H9 (cell line): ENCODE measurements at regions not wholly inside any gene's neighbourhood (a gene's known extent, or its start where the extent isn't known, plus 50 kb on each side); places are given as distances from the start of the nearest gene placed in this dataset.

ENCODE experiments used
- DNase-seq: peaks from one replicate; pipeline ENCODE4 v3.0.0-alpha.2; 2017
- H2AFZ ChIP-seq: one replicate; pipeline ENCODE4 v1.6.1; 2013; ENCODE audit warnings: mild to moderate bottlenecking, low read length, control low read depth, moderate library complexity
- H2AK5ac ChIP-seq: 2 replicates; pipeline ENCODE4 v1.6.1; 2013; ENCODE audit warnings: low read length, control low read depth, mixed read lengths; ENCODE audit not compliant: insufficient read length
- H2BK120ac ChIP-seq: one replicate; pipeline ENCODE4 v1.6.1; 2013; ENCODE audit warnings: low read depth, mild to moderate bottlenecking, low read length, control low read depth, inconsistent platforms; ENCODE audit not compliant: poor library complexity, severe bottlenecking
- H2BK12ac ChIP-seq: 2 replicates; pipeline ENCODE4 v1.6.1; 2013; ENCODE audit warnings: low read length, control low read depth, mixed read lengths, low read depth; ENCODE audit not compliant: insufficient read length
- H2BK15ac ChIP-seq: 2 replicates; pipeline ENCODE4 v1.6.1; 2013; ENCODE audit warnings: low read depth, low read length, control low read depth
- H2BK20ac ChIP-seq: one replicate; pipeline ENCODE4 v1.6.1; 2013; ENCODE audit warnings: low read depth, mild to moderate bottlenecking, low read length, control low read depth, inconsistent platforms; ENCODE audit not compliant: poor library complexity, severe bottlenecking
- H2BK5ac ChIP-seq: 2 replicates; pipeline ENCODE4 v1.6.1; 2013; ENCODE audit warnings: low read length, control low read depth, mixed read lengths; ENCODE audit not compliant: insufficient read length
- H3K14ac ChIP-seq: 2 replicates; pipeline ENCODE4 v1.6.1; 2013; ENCODE audit warnings: low read length, control low read depth; ENCODE audit not compliant: insufficient read depth
- H3K18ac ChIP-seq: 2 replicates; pipeline ENCODE4 v1.6.1; 2013; ENCODE audit warnings: low read depth, mild to moderate bottlenecking, mixed read lengths, low read length, control low read depth; ENCODE audit not compliant: insufficient read length
- H3K23ac ChIP-seq: 2 replicates; pipeline ENCODE4 v1.6.1; 2013; ENCODE audit warnings: low read length, control low read depth, mixed read lengths, low read depth; ENCODE audit not compliant: insufficient read length
- H3K23me2 ChIP-seq: 2 replicates; pipeline ENCODE4 v1.6.1; 2013; ENCODE audit warnings: low read depth, mild to moderate bottlenecking, mixed read lengths, low read length, control low read depth; ENCODE audit not compliant: insufficient read length, poor library complexity, severe bottlenecking
- H3K27ac ChIP-seq: 2 replicates; pipeline ENCODE4 v1.5.1; 2013; ENCODE audit warnings: low read length, control low read depth, mixed read lengths, low read depth; ENCODE audit not compliant: insufficient read length
- H3K27me3 ChIP-seq: 2 replicates; pipeline ENCODE4 v1.6.1; 2013; ENCODE audit warnings: low read length, control low read depth, inconsistent platforms; ENCODE audit not compliant: insufficient read depth
- H3K4ac ChIP-seq: 2 replicates; pipeline ENCODE4 v1.6.1; 2013; ENCODE audit warnings: low read depth, mild to moderate bottlenecking, control low read depth, inconsistent platforms, low read length, moderate library complexity
- H3K4me1 ChIP-seq: 2 replicates; pipeline ENCODE4 v1.6.1; 2013; ENCODE audit warnings: low read length, control low read depth, inconsistent platforms; ENCODE audit not compliant: insufficient read depth
- H3K4me2 ChIP-seq: 2 replicates; pipeline ENCODE4 v1.6.1; 2013; ENCODE audit warnings: low read length, control low read depth, mixed read lengths; ENCODE audit not compliant: insufficient read length, insufficient read depth
- H3K56ac ChIP-seq: 2 replicates; pipeline ENCODE4 v1.6.1; 2013; ENCODE audit warnings: low read depth, mild to moderate bottlenecking, mixed read lengths, low read length, control low read depth; ENCODE audit not compliant: insufficient read length
- H3K79me1 ChIP-seq: 2 replicates; pipeline ENCODE4 v1.6.1; 2013; ENCODE audit warnings: low read depth, mild to moderate bottlenecking, moderate library complexity, low read length, control low read depth, inconsistent platforms; ENCODE audit not compliant: insufficient read depth, poor library complexity, severe bottlenecking
- H3K79me2 ChIP-seq: 2 replicates; pipeline ENCODE4 v1.6.1; 2013; ENCODE audit warnings: low read length, control low read depth, inconsistent platforms; ENCODE audit not compliant: insufficient read depth
- H3K9ac ChIP-seq: 2 replicates; pipeline ENCODE4 v1.6.1; 2013; ENCODE audit warnings: low read length, control low read depth, mixed read lengths; ENCODE audit not compliant: insufficient read length; ENCODE audit errors: extremely low read depth
- H3K9me3 ChIP-seq: one replicate; pipeline ENCODE4 v1.6.1; 2013; ENCODE audit warnings: low read depth, low read length, inconsistent platforms; ENCODE audit not compliant: control insufficient read depth
- H3T11ph ChIP-seq: one replicate; pipeline ENCODE4 v1.6.1; 2013; ENCODE audit warnings: mild to moderate bottlenecking, low read length, control low read depth, inconsistent platforms
- H4K20me1 ChIP-seq: one replicate; pipeline ENCODE4 v1.6.1; 2013; ENCODE audit not compliant: control insufficient read depth, insufficient read length, insufficient read depth
- H4K5ac ChIP-seq: 2 replicates; pipeline ENCODE4 v1.6.1; 2013; ENCODE audit warnings: low read depth, mild to moderate bottlenecking, mixed read lengths, low read length, control low read depth; ENCODE audit not compliant: insufficient read length
- H4K8ac ChIP-seq: replicated peaks from 2 replicates; pipeline ENCODE4 v1.6.1; 2013; ENCODE audit warnings: low read length, control low read depth, mixed read lengths, low read depth; ENCODE audit not compliant: insufficient read length
- H4K91ac ChIP-seq: 2 replicates; pipeline ENCODE4 v1.6.1; 2013; ENCODE audit warnings: low read depth, mild to moderate bottlenecking, moderate library complexity, mixed read lengths, low read length, control low read depth; ENCODE audit not compliant: insufficient read length
- H3K27ac Mint-ChIP-seq, 3 experiments: 2 replicates in 2 of 3; 3 replicates in 1 of 3; pipeline ENCODE4 v1.8.0; 2020 to 2021; ENCODE audit warnings: mixed read lengths in 3 of 3, mild to moderate bottlenecking in 1 of 3, moderate library complexity in 1 of 3
- H3K27me3 Mint-ChIP-seq: 2 replicates; pipeline ENCODE4 v1.8.0; 2021; ENCODE audit warnings: low read depth, mild to moderate bottlenecking, moderate library complexity, mixed read lengths
- H3K36me3 Mint-ChIP-seq, 3 experiments: 2 replicates in 2 of 3; 3 replicates in 1 of 3; pipeline ENCODE4 v1.8.0; 2020 to 2021; ENCODE audit warnings: low read depth in 3 of 3, mixed read lengths in 3 of 3; ENCODE audit not compliant: insufficient read depth in 1 of 3
- H3K4me1 Mint-ChIP-seq, 2 experiments: 2 replicates each; pipeline ENCODE4 v1.8.0; 2020; ENCODE audit warnings: mixed read lengths in 2 of 2
- H3K4me3 Mint-ChIP-seq, 2 experiments: 2 replicates in 1 of 2; 3 replicates in 1 of 2; pipeline ENCODE4 v1.8.0; 2020 to 2021; ENCODE audit warnings: mild to moderate bottlenecking in 2 of 2, mixed read lengths in 2 of 2, moderate library complexity in 1 of 2
- H3K9me3 Mint-ChIP-seq, 2 experiments: 2 replicates in 1 of 2; 3 replicates in 1 of 2; pipeline ENCODE4 v1.8.0; 2020; ENCODE audit warnings: mild to moderate bottlenecking in 2 of 2, mixed read lengths in 2 of 2, moderate library complexity in 1 of 2
- WGBS: extraction: QIAGEN DNeasy Blood & Tissue Kit; methylation state at CpG from one replicate; pipeline ENCODE4 v1.1.7; 2013; ENCODE audit warnings: missing lambda C conversion rate, low lambda C conversion rate, mixed read lengths; ENCODE audit not compliant: insufficient read length; ENCODE audit errors: extremely low coverage; 5-methylcytosine and 5-hydroxymethylcytosine counted together
- TF ChIP-seq, protein P1 (sequence below): fragments of 200-600 bp; sonication (generic); conservative IDR thresholded peaks from 3 replicates; pipeline ENCODE4 v1.8.0; 2021; ENCODE audit warnings: antibody characterized with exemption, mild to moderate bottlenecking

DNA sequence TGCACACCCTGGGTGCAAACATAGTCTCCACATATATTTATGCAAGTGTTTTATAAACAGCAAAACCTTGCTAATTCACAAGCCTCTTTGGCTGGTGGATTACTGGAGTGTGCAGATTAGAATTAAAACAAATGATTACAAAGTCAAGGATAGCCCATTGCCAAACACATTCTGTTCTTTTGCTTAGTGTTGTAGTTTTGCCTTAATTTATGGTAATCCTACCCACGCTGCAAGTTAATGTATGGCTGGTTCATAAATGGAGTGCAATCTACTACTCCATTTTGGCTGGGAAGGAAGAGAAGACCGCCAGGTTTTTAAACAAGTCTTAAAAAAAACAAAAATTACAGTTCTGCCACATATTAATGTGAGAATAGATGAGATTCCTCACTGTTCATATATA, 883.1 kb upstream of the KLHL29 start:
- H3K18ac ChIP-seq, result no peak overlapping the region
- Mint-ChIP-seq H3K9me3 (no peaks in the 10 kb centered on the region), H3K36me3 (no peaks in the 10 kb centered on the region), H3K4me1 (peaks cover 6% of the 10 kb centered on the region in 2 experiments; a peak in 3 of 4 replicates), H3K4me3 (no peak overlapping the region), H3K27me3 (no peaks in the 10 kb centered on the region), H3K27ac (no peak overlapping the region)
- H4K91ac ChIP-seq, result no peak overlapping the region
- H3K4ac ChIP-seq, result no peak overlapping the region
- WGBS, result no CpG with 5 or more reads among the region's 2 CpGs
- H3K23me2 ChIP-seq, result no peaks in the 10 kb centered on the region
- no peaks in the 10 kb centered on the region for H3K27me3 ChIP-seq
- no peak overlapping the region for H2BK5ac ChIP-seq
- DNase-seq, result no peak
- no peak overlapping the region for H3K4me2 ChIP-seq
- no peaks in the 10 kb centered on the region for H3K9me3 ChIP-seq
- no peak overlapping the region for H2BK120ac ChIP-seq
- no peaks in the 10 kb centered on the region for H3K4me1 ChIP-seq
- no peak overlapping the region for H3T11ph ChIP-seq
- no peak overlapping the region for H3K56ac ChIP-seq
- no peak overlapping the region for H4K5ac ChIP-seq
- no peak overlapping the region for H4K8ac ChIP-seq
- no peak overlapping the region for H3K23ac ChIP-seq
- no peaks in the 10 kb centered on the region for H3K79me2 ChIP-seq
- no peak overlapping the region for H2BK20ac ChIP-seq
- H4K20me1 ChIP-seq, result no peaks in the 10 kb centered on the region
- H3K27ac ChIP-seq, result no peak overlapping the region
- TF ChIP-seq, protein P1, sequence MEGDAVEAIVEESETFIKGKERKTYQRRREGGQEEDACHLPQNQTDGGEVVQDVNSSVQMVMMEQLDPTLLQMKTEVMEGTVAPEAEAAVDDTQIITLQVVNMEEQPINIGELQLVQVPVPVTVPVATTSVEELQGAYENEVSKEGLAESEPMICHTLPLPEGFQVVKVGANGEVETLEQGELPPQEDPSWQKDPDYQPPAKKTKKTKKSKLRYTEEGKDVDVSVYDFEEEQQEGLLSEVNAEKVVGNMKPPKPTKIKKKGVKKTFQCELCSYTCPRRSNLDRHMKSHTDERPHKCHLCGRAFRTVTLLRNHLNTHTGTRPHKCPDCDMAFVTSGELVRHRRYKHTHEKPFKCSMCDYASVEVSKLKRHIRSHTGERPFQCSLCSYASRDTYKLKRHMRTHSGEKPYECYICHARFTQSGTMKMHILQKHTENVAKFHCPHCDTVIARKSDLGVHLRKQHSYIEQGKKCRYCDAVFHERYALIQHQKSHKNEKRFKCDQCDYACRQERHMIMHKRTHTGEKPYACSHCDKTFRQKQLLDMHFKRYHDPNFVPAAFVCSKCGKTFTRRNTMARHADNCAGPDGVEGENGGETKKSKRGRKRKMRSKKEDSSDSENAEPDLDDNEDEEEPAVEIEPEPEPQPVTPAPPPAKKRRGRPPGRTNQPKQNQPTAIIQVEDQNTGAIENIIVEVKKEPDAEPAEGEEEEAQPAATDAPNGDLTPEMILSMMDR, result no peak
- no peak overlapping the region for H2AFZ ChIP-seq
- no peak overlapping the region for H2BK12ac ChIP-seq
- H3K9ac ChIP-seq, result no peak overlapping the region
- H2BK15ac ChIP-seq, result no peak overlapping the region
- H3K14ac ChIP-seq, result no peak overlapping the region
- H3K79me1 ChIP-seq, result no peaks in the 10 kb centered on the region
- no peak overlapping the region for H2AK5ac ChIP-seq
